Peyer's patch (tissue), 4 donors: ENCODE measurements at regions not wholly inside any gene's neighbourhood (a gene's known extent, or its start where the extent isn't known, plus 50 kb on each side); places are given as distances from the start of the nearest gene placed in this dataset.
A peak's percentile ranks its signal among the peaks of the same experiment; 100 is the strongest.

Experiments used
- DNase-seq, 3 donors: peaks; one replicate each; pipeline ENCODE4 v3.0.0-alpha.2; 2017 to 2019
- H3K27ac ChIP-seq, 4 donors: fragments of 200-600 bp; sonication (generic); one replicate each; pipeline ENCODE4 v1.5.1; 2016 to 2019
- H3K27me3 ChIP-seq, 2 donors: fragments of 200-600 bp; sonication (generic); one replicate each; pipeline ENCODE4 v1.5.1; 2019
- H3K36me3 ChIP-seq, 3 donors: fragments of 200-600 bp; sonication (generic); one replicate each; pipeline ENCODE4 v1.5.1; 2016 to 2019
- H3K4me1 ChIP-seq, 4 donors: fragments of 200-600 bp; sonication (generic); one replicate each; pipeline ENCODE4 v1.5.1; 2016 to 2019
- H3K4me3 ChIP-seq, 4 donors: fragments of 200-600 bp; sonication (generic); 1 replicate in 3 of 4; 2 replicates in 1 of 4; pipeline ENCODE4 v1.5.1; 2016 to 2019; ENCODE audit warnings: mild to moderate bottlenecking in 1 of 4
- H3K9me3 ChIP-seq, 4 donors: fragments of 200-600 bp; sonication (generic); one replicate each; pipeline ENCODE4 v1.5.1; 2016 to 2019; ENCODE audit warnings: mild to moderate bottlenecking in 1 of 4
- CTCF ChIP-seq, 6 experiments: fragments of 450-650 bp in 4 of 6; fragments of 200-600 bp in 2 of 6; sonication (generic) in 1 of 6; IDR thresholded peaks; one replicate each; pipeline ENCODE4 v1.5.1; 2017 to 2019; ENCODE audit warnings: antibody characterized with exemption in 6 of 6, mild to moderate bottlenecking in 3 of 6, moderate library complexity in 1 of 6
- POLR2A ChIP-seq, 2 donors: fragments of 450-650 bp; IDR thresholded peaks; one replicate each; pipeline ENCODE4 v1.5.1; 2017; ENCODE audit warnings: antibody characterized with exemption in 2 of 2, mild to moderate bottlenecking in 2 of 2, moderate library complexity in 2 of 2

GRCh38 chr14:55822906-55823305 is 242.9 kb downstream of the KTN1 start:
- Histone ChIP-seq H3K4me3 (no peak overlapping the region), H3K9me3 (peaks cover 0 to 8% (median 0%) of the 10 kb centered on the region in 4 donors), H3K27me3 (no peaks in the 10 kb centered on the region), H3K4me1 (no peaks in the 10 kb centered on the region), H3K36me3 (no peaks in the 10 kb centered on the region), H3K27ac (no peak overlapping the region)
- TF ChIP-seq CTCF (IDR thresholded peaks at IDR 0.05), result no peak
- no peak for TF ChIP-seq POLR2A (IDR thresholded peaks at IDR 0.05)
- DNase-seq, result no peak

GRCh38 chr14:55832122-55832911 is 252.3 kb downstream of the KTN1 start:
- peak in 1 of 3 donors; percentile 52 for DNase-seq
- no peaks in the 10 kb centered on the region for H3K27me3 ChIP-seq

GRCh38 chr14:55832974-55833373 is 253.0 kb downstream of the KTN1 start:
- TF ChIP-seq CTCF (IDR thresholded peaks at IDR 0.05), result no peak
- TF ChIP-seq POLR2A (IDR thresholded peaks at IDR 0.05), result no peak
- Histone ChIP-seq H3K4me1 (peaks cover 0 to 3% (median 0%) of the 10 kb centered on the region in 4 donors), H3K27me3 (no peaks in the 10 kb centered on the region), H3K9me3 (no peaks in the 10 kb centered on the region), H3K36me3 (no peaks in the 10 kb centered on the region), H3K27ac (no peak overlapping the region), H3K4me3 (no peak overlapping the region)
- no peak for DNase-seq

More at GRCh38 chr14:55832122-55832911, 252.3 kb downstream of the KTN1 start:
- H3K27ac ChIP-seq, result peak overlapping the region in 2 of 4 donors; percentile 53 to 75
- H3K9me3 ChIP-seq, result no peaks in the 10 kb centered on the region
- TF ChIP-seq POLR2A (IDR thresholded peaks at IDR 0.05) (no peak), CTCF (IDR thresholded peaks at IDR 0.05) (peak in 3 of 6 experiments; percentile 51 to 62 (median 55))
- H3K36me3 ChIP-seq, result no peaks in the 10 kb centered on the region
- H3K4me3 ChIP-seq, result no peak overlapping the region
- H3K4me1 ChIP-seq, result peaks cover 0 to 3% (median 0%) of the 10 kb centered on the region in 4 donors

GRCh38 chr14:55834390-55834789 is 254.4 kb downstream of the KTN1 start:
- DNase-seq, result no peak
- Histone ChIP-seq H3K4me1 (peaks cover 0 to 3% (median 0%) of the 10 kb centered on the region in 4 donors), H3K36me3 (no peaks in the 10 kb centered on the region), H3K27ac (no peak overlapping the region), H3K27me3 (no peaks in the 10 kb centered on the region), H3K4me3 (no peak overlapping the region), H3K9me3 (no peaks in the 10 kb centered on the region)
- TF ChIP-seq POLR2A (IDR thresholded peaks at IDR 0.05) (no peak), CTCF (IDR thresholded peaks at IDR 0.05) (no peak)

GRCh38 chr14:55835985-55836384 is 256.0 kb downstream of the KTN1 start:
- DNase-seq, result peak in 1 of 3 donors; percentile 69
- no peaks in the 10 kb centered on the region for H3K9me3 ChIP-seq
- no peaks in the 10 kb centered on the region for H3K36me3 ChIP-seq
- no peak overlapping the region for H3K27ac ChIP-seq
- H3K27me3 ChIP-seq, result no peaks in the 10 kb centered on the region
- H3K4me1 ChIP-seq, result peaks cover 0 to 3% (median 0%) of the 10 kb centered on the region in 4 donors
- TF ChIP-seq POLR2A (IDR thresholded peaks at IDR 0.05), result no peak
- peak in 3 of 6 experiments; percentile 37 to 60 (median 52) for TF ChIP-seq CTCF (IDR thresholded peaks at IDR 0.05)
- no peak overlapping the region for H3K4me3 ChIP-seq
